Mucosa of descending colon (tissue), 3 donors: ENCODE measurements at regions not wholly inside any gene's neighbourhood (a gene's known extent, or its start where the extent isn't known, plus 50 kb on each side); places are given as distances from the start of the nearest gene placed in this dataset.
"Not testable (repeated sequence)": the region's sequence is repeated elsewhere in the genome, so short reads cannot be mapped to it uniquely, and the experiment has no call there.

Experiments
- ATAC-seq: fragments of 200-7000 bp; cut with Tn5 transposase; one replicate; pipeline ENCODE4 v1.9.1; 2020; ENCODE audit warnings: mild to moderate bottlenecking, moderate library complexity
- DNase-seq, 3 donors: peaks; one replicate each; pipeline ENCODE4 v3.0.0-alpha.2; 2020
- H3K36me3 ChIP-seq: fragments of 200-600 bp; one replicate; pipeline ENCODE4 v1.8.0; 2021; ENCODE audit warnings: low read depth, mild to moderate bottlenecking
- H3K4me1 ChIP-seq: fragments of 200-600 bp; one replicate; pipeline ENCODE4 v1.8.0; 2021; ENCODE audit warnings: low read depth, mild to moderate bottlenecking
- H3K4me3 ChIP-seq: fragments of 200-600 bp; one replicate; pipeline ENCODE4 v1.8.0; 2021; ENCODE audit warnings: mild to moderate bottlenecking
- H3K9me3 ChIP-seq: fragments of 200-600 bp; one replicate; pipeline ENCODE4 v1.8.0; 2021; ENCODE audit warnings: mild to moderate bottlenecking
- intact Hi-C, 2 donors: fragments of 100-400 bp; cut with DNase I in 1 of 2; cut with micrococcal nuclease in 1 of 2; formaldehyde crosslinking; loops; one replicate each; pipeline versions ENCODE4 v1.11.0 to v1.11.1; 2022; cut with DNase I, micrococcal nuclease
- TF ChIP-seq, protein P1 (sequence below): fragments of 200-600 bp; IDR thresholded peaks from one replicate; pipeline ENCODE4 v1.8.0; 2022; ENCODE audit warnings: antibody characterized with exemption, mild to moderate bottlenecking
- donor health status: DM: no; HTN: no; CAD: no; lungs with moderate emphysema.
- donor health status: DM: no; HTN: no; CAD: no.
- donor health status: DM: no; HTN: yes; CAD: no.

- no peaks in the 10 kb centered on the region for H3K9me3 ChIP-seq
- H3K36me3 ChIP-seq = no peaks in the 10 kb centered on the region
- no peak overlapping the region for H3K4me3 ChIP-seq
- intact Hi-C loops = no loop called here
- TF ChIP-seq, protein P1, sequence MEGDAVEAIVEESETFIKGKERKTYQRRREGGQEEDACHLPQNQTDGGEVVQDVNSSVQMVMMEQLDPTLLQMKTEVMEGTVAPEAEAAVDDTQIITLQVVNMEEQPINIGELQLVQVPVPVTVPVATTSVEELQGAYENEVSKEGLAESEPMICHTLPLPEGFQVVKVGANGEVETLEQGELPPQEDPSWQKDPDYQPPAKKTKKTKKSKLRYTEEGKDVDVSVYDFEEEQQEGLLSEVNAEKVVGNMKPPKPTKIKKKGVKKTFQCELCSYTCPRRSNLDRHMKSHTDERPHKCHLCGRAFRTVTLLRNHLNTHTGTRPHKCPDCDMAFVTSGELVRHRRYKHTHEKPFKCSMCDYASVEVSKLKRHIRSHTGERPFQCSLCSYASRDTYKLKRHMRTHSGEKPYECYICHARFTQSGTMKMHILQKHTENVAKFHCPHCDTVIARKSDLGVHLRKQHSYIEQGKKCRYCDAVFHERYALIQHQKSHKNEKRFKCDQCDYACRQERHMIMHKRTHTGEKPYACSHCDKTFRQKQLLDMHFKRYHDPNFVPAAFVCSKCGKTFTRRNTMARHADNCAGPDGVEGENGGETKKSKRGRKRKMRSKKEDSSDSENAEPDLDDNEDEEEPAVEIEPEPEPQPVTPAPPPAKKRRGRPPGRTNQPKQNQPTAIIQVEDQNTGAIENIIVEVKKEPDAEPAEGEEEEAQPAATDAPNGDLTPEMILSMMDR = no peak
- H3K4me1 ChIP-seq = no peaks in the 10 kb centered on the region
- DNase-seq (no peak), ATAC-seq (no peak)
Observed at GRCh38 chr22:23418159-23418788, 161.8 kb downstream of the IGLL1 start.

DNA sequence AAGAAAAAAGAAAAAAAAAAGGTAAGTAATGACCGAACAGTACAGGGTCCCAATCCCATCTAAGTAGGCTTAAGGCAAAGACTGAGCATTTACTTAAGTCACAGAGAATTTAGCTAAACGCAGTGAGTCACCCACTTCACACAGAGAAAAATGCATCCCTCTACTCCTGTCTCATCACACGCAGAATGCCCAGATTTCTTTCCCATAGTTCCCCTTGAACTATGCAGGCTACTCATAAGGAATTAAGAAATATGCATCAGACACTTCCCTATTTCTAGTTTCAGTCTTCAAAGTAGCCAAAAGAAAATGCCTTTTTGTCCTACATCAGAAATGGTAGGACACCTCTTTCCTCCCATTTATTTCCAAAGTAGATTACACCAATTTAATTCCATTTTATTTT lies 162.8 kb downstream of the IGLL1 start:
- H3K4me3 ChIP-seq, DNase-seq, ATAC-seq, H3K36me3 ChIP-seq, H3K4me1 ChIP-seq, intact Hi-C loops, H3K9me3 ChIP-seq: not testable (repeated sequence)

- not testable (repeated sequence) for H3K4me1 ChIP-seq
Observed at GRCh38 chr22:23416169-23416690, 163.9 kb downstream of the IGLL1 start.

GRCh38 chr22:23415490-23415851 lies 164.6 kb downstream of the IGLL1 start:
- no peaks in the 10 kb centered on the region for H3K9me3 ChIP-seq
- DNase-seq (no peak), ATAC-seq (no peak)
- intact Hi-C loops = no loop called here
- H3K4me3 ChIP-seq = no peak overlapping the region
- H3K4me1 ChIP-seq = no peaks in the 10 kb centered on the region
- TF ChIP-seq, protein P1 = no peak
- H3K36me3 ChIP-seq = no peaks in the 10 kb centered on the region

More at GRCh38 chr22:23416169-23416690, 163.9 kb downstream of the IGLL1 start:
- H3K9me3 ChIP-seq, H3K36me3 ChIP-seq, ATAC-seq, DNase-seq, intact Hi-C loops, H3K4me3 ChIP-seq: not testable (repeated sequence)

DNA sequence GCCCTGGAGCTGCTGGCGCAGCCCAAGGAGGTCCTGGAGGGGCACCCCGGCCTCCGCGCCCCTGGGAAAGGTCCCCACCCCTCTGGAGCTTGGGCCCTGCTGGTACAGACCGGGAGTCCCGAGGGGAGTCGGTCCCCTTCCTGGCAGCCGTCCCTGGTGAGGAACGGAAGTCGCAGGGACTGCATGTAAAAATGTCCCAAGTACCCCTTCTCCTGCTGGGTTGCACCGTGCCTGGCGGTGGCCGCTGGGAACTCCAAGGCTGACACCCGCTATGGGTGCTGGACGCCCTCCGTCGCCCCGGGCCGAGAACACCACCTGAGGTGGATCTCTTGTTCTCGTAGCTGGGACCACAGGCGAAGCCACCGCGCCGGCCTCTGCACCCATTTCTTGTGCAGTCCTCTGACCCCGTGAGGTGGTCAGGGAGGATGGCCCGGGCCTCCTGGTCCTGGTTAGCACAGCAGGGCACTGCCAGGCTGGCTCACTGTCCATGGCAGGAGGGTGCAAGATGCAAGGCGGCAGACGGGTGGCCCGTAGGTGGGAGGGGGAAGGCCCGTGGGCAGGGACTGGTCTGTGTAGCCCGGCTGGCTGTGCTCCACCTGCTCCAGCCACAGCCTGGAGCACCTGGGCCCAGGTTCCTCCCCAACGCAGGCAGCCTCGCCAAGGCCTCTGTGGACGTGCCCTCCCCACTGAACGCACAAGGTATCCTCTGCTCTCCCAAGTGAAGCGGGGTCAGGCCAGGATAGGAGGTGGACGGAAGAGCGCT lies 165.2 kb downstream of the IGLL1 start:
- H3K36me3 ChIP-seq = no peaks in the 10 kb centered on the region
- TF ChIP-seq, protein P1 = no peak
- no peaks in the 10 kb centered on the region for H3K9me3 ChIP-seq
- intact Hi-C loops = no loop called here
- DNase-seq (no peak), ATAC-seq (no peak)
- no peaks in the 10 kb centered on the region for H3K4me1 ChIP-seq
- no peak overlapping the region for H3K4me3 ChIP-seq

DNA sequence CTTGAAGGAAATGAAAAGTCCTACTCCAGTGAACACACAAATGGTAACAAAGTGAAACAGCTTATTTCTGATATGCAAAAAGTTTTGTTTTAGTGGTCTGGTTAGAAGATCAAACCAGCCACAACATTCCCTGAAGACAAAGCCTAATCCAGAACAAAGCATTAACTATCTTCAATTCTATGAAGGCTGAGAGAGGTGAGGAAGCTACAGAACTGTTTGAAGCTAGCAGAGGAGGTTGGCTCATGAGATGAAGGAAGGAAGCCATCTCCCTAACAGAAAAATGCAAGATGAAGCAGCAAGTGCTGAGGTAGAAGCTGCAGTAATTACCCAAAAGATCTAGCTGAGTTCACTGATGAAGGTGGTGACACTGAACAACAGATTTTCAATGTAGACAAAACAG lies 168.4 kb downstream of the IGLL1 start:
- intact Hi-C loops = no loop called here
- TF ChIP-seq, protein P1 = no peak
- H3K4me3 ChIP-seq = no peak overlapping the region
- H3K36me3 ChIP-seq = no peaks in the 10 kb centered on the region
- no peaks in the 10 kb centered on the region for H3K4me1 ChIP-seq
- DNase-seq (no peak), ATAC-seq (no peak)
- no peaks in the 10 kb centered on the region for H3K9me3 ChIP-seq
